HepG2 (cell line): ENCODE measurements at regions not wholly inside any gene's neighbourhood (a gene's known extent, or its start where the extent isn't known, plus 50 kb on each side); places are given as distances from the start of the nearest gene placed in this dataset.

Experiments used
- ATF1 ChIP-seq: IDR thresholded peaks from 2 replicates; pipeline ENCODE4 v1.6.1; 2016; ENCODE audit warnings: mild to moderate bottlenecking, control low read depth
- CBFB ChIP-seq: sonication (generic); formaldehyde crosslinking; IDR thresholded peaks from 2 replicates; pipeline ENCODE4 v1.4.0; 2020; ENCODE audit warnings: missing genetic modification reagents
- ELF4 ChIP-seq: sonication (generic); formaldehyde crosslinking; IDR thresholded peaks from 2 replicates; pipeline ENCODE4 v1.5.0; 2020; ENCODE audit warnings: missing genetic modification reagents, mild to moderate bottlenecking, moderate library complexity, borderline replicate concordance
- FOXA1 ChIP-seq, 2 experiments: fragments of 450-650 bp in 1 of 2; sonication (generic) in 1 of 2; formaldehyde crosslinking in 1 of 2; IDR thresholded peaks; 2 replicates each; pipeline versions ENCODE4 v1.4.0 to v1.6.1; 2016 to 2020; ENCODE audit warnings: missing genetic modification reagents in 1 of 2
- HNF4G ChIP-seq, 2 experiments: sonication (generic) in 1 of 2; formaldehyde crosslinking in 1 of 2; IDR thresholded peaks; 2 replicates each; pipeline versions ENCODE4 v1.4.0 to v1.6.1; 2011 to 2020; ENCODE audit warnings: borderline replicate concordance in 2 of 2, low read depth in 2 of 2, mild to moderate bottlenecking in 2 of 2, low read length in 1 of 2, missing genetic modification reagents in 1 of 2, moderate library complexity in 1 of 2
- KDM2A ChIP-seq: sonication (generic); formaldehyde crosslinking; IDR thresholded peaks from 2 replicates; pipeline ENCODE4 v1.4.0; 2020; ENCODE audit warnings: low read depth, missing genetic modification reagents, borderline replicate concordance
- KLF9 ChIP-seq: IDR thresholded peaks from 2 replicates; pipeline ENCODE4 v1.6.1; 2016; ENCODE audit warnings: low read depth
- MXD4 ChIP-seq: IDR thresholded peaks from 2 replicates; pipeline ENCODE4 v1.6.1; 2016; ENCODE audit warnings: mild to moderate bottlenecking, missing biosample characterization, missing genetic modification reagents
- PTBP1 ChIP-seq: fragments of 200-400 bp; formaldehyde crosslinking; IDR thresholded peaks from 2 replicates; pipeline ENCODE4 v1.6.1; 2018; ENCODE audit warnings: low read length, low read depth; ENCODE audit not compliant: poor library complexity, severe bottlenecking
- RFXANK ChIP-seq: IDR thresholded peaks from 2 replicates; pipeline ENCODE4 v1.6.1; 2016
- RNF2 ChIP-seq: fragments of 450-650 bp; conservative IDR thresholded peaks from 2 replicates; pipeline ENCODE4 v1.6.1; 2016; ENCODE audit warnings: low read depth
- RXRA ChIP-seq: sonication (generic); formaldehyde crosslinking; IDR thresholded peaks from 2 replicates; pipeline ENCODE4 v1.5.1; 2020; ENCODE audit warnings: missing genetic modification reagents
- TCF7L2 ChIP-seq: IDR thresholded peaks from 2 replicates; pipeline ENCODE4 v1.6.1; 2011; ENCODE audit warnings: mild to moderate bottlenecking, low read depth, low read length, moderate library complexity
- TOPORS ChIP-seq: sonication (generic); formaldehyde crosslinking; IDR thresholded peaks from 2 replicates; pipeline ENCODE4 v1.8.0; 2023; ENCODE audit warnings: mild to moderate bottlenecking, missing genetic modification reagents
- ZFP41 ChIP-seq: sonication (generic); formaldehyde crosslinking; IDR thresholded peaks from 2 replicates; pipeline ENCODE4 v1.4.0; 2020; ENCODE audit warnings: mild to moderate bottlenecking, missing genetic modification reagents, borderline replicate concordance
- ZNF350 ChIP-seq: sonication (generic); formaldehyde crosslinking; IDR thresholded peaks from 2 replicates; pipeline ENCODE4 v1.4.0; 2020; ENCODE audit warnings: mild to moderate bottlenecking, low read depth, missing genetic modification reagents, borderline replicate concordance
- ZNF629 ChIP-seq: sonication (generic); formaldehyde crosslinking; conservative IDR thresholded peaks from 2 replicates; pipeline ENCODE4 v1.5.0; 2020; ENCODE audit warnings: missing genetic modification reagents
- ZNF775 ChIP-seq: sonication (generic); formaldehyde crosslinking; IDR thresholded peaks from 2 replicates; pipeline ENCODE4 v1.4.0; 2020; ENCODE audit warnings: missing genetic modification reagents, mild to moderate bottlenecking, moderate library complexity, borderline replicate concordance
- TF ChIP-seq, protein P1 (sequence below): sonication (generic); formaldehyde crosslinking; IDR thresholded peaks from 2 replicates; pipeline ENCODE4 v1.4.0; 2020; ENCODE audit warnings: missing genetic modification reagents
- TF ChIP-seq, protein P2 (sequence below): IDR thresholded peaks from 2 replicates; pipeline ENCODE4 v1.6.1; 2016; ENCODE audit warnings: missing biosample characterization, missing genetic modification reagents, low read depth
- TF ChIP-seq, protein P3 (sequence below): IDR thresholded peaks from 2 replicates; pipeline ENCODE4 v1.6.1; 2016; ENCODE audit warnings: low read depth, control low read depth

DNA sequence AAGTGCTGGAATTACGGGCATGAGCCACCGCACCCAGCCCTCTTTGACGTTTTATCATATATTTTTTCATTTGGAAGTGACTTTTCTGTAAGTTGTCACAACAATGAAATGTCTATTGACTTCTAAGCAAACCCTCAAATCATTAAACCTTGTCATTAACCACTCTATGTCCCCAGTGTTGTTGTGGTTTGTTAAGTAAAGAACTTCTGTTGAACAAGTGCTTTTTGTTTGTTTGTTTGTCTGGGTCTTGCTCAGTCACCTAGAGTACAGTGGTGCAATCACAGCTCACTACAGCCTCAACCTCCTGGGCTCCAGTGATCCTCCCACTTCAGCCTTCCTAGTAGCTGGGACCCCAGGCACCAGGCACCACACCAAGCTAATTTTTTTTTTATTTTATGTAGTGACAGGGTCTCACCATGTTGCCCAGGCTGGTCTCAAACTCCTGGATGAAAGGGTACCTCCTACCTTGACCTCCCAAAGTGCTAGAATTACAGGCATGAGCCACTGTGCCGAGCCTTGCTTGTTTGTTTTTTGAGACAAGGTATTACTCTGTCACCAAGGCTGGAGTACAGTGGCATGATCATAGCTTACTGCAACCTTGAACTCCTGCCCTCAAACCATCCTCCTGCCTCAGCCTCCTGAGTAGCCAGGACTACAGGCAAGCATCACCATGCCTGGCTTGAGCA lies 57.6 kb upstream of the LOC128125822 start (continued):
- TF ChIP-seq CBFB (CRISPR knock-in tag) = peak; percentile 92
- TF ChIP-seq KDM2A (CRISPR knock-in tag) = peak; percentile 33; the same call in 1 of the 2 replicates
- peak; percentile 53; the same call in 1 of the 2 replicates for TF ChIP-seq TOPORS (CRISPR knock-in tag)
- TF ChIP-seq, protein P1, sequence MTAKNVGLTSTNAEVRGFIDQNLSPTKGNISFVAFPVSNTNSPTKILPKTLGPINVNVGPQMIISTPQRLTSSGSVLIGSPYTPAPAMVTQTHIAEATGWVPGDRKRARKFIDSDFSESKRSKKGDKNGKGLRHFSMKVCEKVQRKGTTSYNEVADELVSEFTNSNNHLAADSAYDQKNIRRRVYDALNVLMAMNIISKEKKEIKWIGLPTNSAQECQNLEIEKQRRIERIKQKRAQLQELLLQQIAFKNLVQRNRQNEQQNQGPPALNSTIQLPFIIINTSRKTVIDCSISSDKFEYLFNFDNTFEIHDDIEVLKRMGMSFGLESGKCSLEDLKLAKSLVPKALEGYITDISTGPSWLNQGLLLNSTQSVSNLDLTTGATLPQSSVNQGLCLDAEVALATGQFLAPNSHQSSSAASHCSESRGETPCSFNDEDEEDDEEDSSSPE (CRISPR knock-in tag) = peak; percentile 44; the same call in 1 of the 2 replicates
- no peak for TF ChIP-seq ZFP41 (CRISPR knock-in tag)
- peak; percentile 79; the same call in 1 of the 2 replicates for TF ChIP-seq ELF4 (CRISPR knock-in tag)
- no peak for TF ChIP-seq RNF2
- no peak for TF ChIP-seq PTBP1
- TF ChIP-seq, protein P2, sequence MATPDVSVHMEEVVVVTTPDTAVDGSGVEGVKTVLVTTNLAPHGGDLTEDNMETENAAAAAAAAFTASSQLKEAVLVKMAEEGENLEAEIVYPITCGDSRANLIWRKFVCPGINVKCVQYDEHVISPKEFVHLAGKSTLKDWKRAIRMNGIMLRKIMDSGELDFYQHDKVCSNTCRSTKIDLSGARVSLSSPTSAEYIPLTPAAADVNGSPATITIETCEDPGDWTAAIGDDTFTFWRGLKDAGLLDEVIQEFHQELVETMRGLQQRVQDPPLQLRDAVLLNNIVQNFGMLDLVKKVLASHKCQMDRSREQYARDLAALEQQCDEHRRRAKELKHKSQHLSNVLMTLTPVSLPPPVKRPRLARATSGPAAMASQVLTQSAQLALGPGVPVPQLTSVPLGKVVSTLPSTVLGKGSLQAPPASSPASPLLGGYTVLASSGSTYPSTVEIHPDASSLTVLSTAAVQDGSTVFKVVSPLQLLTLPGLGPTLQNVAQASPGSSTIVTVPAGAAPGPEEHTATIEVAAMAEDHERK (CRISPR knock-in tag) = no peak
- peak; percentile 67; the same call in 1 of the 2 replicates for TF ChIP-seq ZNF350 (CRISPR knock-in tag)
- TF ChIP-seq KLF9 (CRISPR knock-in tag) = no peak
- TF ChIP-seq HNF4G (IDR thresholded peaks at IDR 0.05; ENCODE audit: borderline replicate concordance, low read depth, low read length) = peak; percentile 64; the same call in 1 of the 2 replicates
- TF ChIP-seq HNF4G (CRISPR knock-in tag; IDR thresholded peaks at IDR 0.05; ENCODE audit: borderline replicate concordance, low read depth) = peak; percentile 43; the same call in 1 of the 2 replicates
- no peak; the same call in 1 of the 2 replicates for TF ChIP-seq TCF7L2
- TF ChIP-seq ZNF629 (CRISPR knock-in tag) = 0 out of 2 replicates have a peak, but pooled peaks have one; percentile 39
- TF ChIP-seq MXD4 (CRISPR knock-in tag) = 0 out of 2 replicates have a peak, but pooled peaks have one; percentile 14
- peak; percentile 85 for TF ChIP-seq FOXA1 (IDR thresholded peaks at IDR 0.05)
- TF ChIP-seq FOXA1 (CRISPR knock-in tag; IDR thresholded peaks at IDR 0.05) = peak; percentile 86
- TF ChIP-seq RXRA (CRISPR knock-in tag) = peak; percentile 94
- no peak for TF ChIP-seq ATF1 (CRISPR knock-in tag)
- TF ChIP-seq, protein P3, sequence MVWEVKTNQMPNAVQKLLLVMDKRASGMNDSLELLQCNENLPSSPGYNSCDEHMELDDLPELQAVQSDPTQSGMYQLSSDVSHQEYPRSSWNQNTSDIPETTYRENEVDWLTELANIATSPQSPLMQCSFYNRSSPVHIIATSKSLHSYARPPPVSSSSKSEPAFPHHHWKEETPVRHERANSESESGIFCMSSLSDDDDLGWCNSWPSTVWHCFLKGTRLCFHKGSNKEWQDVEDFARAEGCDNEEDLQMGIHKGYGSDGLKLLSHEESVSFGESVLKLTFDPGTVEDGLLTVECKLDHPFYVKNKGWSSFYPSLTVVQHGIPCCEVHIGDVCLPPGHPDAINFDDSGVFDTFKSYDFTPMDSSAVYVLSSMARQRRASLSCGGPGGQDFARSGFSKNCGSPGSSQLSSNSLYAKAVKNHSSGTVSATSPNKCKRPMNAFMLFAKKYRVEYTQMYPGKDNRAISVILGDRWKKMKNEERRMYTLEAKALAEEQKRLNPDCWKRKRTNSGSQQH (CRISPR knock-in tag) = 0 out of 2 replicates have a peak, but pooled peaks have one; percentile 66
- TF ChIP-seq RFXANK = no peak
- no peak for TF ChIP-seq ZNF775 (CRISPR knock-in tag)
